Activated CD4-positive, alpha-beta T cell treated with anti-CD3 and anti-CD28 coated beads, Interleukin-2, amount 50 U/mL, for 1 hour (primary cell): ENCODE measurements at regions not wholly inside any gene's neighbourhood (a gene's known extent, or its start where the extent isn't known, plus 50 kb on each side); places are given as distances from the start of the nearest gene placed in this dataset.

ENCODE experiments used
- DNase-seq: peaks from one replicate; pipeline ENCODE4 v3.0.0-alpha.2; 2020

DNA sequence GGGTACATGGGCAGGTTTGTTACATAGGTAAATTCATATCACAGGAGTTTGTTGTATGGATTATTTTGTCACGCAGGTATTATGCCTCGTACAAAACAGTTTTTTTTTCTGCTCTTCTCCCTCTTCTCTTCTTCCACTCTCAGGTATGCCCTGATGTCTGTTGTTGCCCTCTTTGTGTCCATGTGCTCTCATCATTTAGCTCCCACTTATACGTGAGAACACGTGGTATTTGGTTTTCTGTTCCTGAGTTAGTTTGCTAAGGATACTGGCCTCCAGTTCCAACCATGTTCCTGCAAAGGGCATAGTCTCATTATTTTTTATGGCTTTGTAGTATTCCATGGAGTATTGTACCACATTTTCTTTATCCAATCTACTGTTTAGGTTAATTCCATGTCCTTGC lies 65.7 kb downstream of the UNC5CL start:
- no peak for DNase-seq

GRCh38 chr6:40972814-40973213 lies 66.2 kb downstream of the UNC5CL start:
- no peak for DNase-seq

- DNase-seq, result no peak
Measured at GRCh38 chr6:40972190-40972589, 66.8 kb downstream of the UNC5CL start.

- no peak for DNase-seq
Measured at GRCh38 chr6:40968620-40969164, 70.3 kb downstream of the UNC5CL start.

- no peak for DNase-seq
Measured at GRCh38 chr6:40966860-40967259, 72.2 kb downstream of the UNC5CL start.

GRCh38 chr6:40965046-40965445 lies 74.0 kb downstream of the UNC5CL start:
- DNase-seq, result no peak

GRCh38 chr6:40963019-40963418 lies 76.0 kb downstream of the UNC5CL start:
- no peak for DNase-seq

- no peak for DNase-seq
Measured at GRCh38 chr6:40962241-40962640, 76.8 kb downstream of the UNC5CL start.

GRCh38 chr6:40961831-40962230 lies 77.2 kb downstream of the UNC5CL start:
- no peak for DNase-seq

DNA sequence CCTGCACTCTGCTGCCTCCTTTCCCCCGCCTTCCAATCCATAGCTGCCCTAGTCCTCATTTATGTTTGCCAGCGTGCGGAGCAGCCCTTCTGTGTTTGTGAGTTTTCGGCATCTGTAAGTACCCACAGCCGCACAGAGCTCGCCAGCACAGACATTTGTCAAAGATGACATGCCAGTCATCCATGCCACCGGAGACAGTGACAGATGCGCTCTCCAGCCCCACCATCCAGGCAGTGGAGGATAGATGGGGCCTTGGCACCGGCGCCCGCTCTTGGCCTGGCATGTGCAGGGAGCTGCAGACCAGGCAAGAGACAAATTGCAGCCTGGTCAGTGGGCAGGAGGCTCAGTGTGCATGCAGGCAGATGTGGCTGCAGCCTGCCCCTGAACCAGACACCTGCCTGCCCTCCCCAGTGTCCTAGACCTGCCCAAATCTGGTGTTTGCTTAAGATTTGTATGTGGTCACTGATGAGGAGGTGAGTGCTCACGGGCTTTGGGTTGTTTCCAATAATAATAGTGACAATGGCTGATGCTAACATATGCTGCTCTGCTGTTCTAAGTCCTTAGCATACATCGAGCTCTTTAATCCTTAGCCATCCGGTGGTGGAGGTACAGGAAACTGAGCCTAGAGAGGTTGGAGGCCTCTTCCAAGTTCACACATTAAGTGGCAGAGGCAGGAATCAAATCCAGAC lies 78.1 kb downstream of the UNC5CL start:
- DNase-seq, result no peak

DNA sequence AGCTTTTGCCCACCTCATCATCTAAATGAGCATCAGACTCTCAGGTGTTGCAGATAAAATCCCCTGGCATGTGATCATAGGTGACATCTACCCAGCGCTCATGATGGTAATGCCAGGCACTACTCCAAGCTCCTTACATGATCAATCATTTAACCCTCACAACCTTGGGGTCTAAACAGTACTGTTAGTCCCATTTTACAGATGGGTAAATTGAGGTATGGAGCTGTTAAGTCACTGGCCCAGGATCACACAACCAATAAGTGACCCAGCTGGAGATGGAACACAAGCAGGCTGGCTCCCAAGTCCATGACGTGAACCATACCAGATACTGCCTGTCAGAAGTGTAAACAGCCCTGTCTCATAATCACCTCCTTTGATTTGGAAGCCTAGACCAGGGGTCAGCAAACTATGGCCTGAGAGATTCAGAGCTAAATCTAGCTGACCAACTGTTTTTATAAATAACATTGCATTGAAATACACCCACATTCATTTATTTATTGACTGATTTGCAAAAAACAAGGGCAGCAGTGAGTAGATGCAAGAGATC lies 79.2 kb downstream of the UNC5CL start:
- DNase-seq, result no peak

- DNase-seq, result no peak
Measured at GRCh38 chr6:40958738-40959137, 80.3 kb downstream of the UNC5CL start.

GRCh38 chr6:40957616-40958492 lies 81.2 kb downstream of the UNC5CL start:
- no peak for DNase-seq

GRCh38 chr6:40956936-40957335 lies 82.1 kb downstream of the UNC5CL start:
- no peak for DNase-seq

DNA sequence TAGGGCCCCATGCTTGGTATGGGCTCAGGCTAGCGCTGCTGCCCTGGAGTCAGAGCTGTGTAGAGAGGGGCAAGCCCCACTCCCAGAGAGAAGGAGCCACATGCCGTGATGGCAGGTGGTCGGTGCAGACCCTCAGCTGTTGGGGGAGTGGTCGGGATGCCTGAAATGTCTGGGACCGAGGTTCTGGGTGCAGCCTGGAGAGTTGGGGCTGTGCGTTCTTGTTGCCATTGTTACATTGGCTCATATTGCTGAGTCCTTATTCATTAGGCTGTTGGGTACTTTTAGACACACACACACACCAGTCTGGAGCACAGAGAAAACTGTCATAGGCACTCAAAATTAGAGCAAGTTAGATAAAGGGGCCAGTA lies 83.9 kb downstream of the UNC5CL start:
- no peak for DNase-seq

DNA sequence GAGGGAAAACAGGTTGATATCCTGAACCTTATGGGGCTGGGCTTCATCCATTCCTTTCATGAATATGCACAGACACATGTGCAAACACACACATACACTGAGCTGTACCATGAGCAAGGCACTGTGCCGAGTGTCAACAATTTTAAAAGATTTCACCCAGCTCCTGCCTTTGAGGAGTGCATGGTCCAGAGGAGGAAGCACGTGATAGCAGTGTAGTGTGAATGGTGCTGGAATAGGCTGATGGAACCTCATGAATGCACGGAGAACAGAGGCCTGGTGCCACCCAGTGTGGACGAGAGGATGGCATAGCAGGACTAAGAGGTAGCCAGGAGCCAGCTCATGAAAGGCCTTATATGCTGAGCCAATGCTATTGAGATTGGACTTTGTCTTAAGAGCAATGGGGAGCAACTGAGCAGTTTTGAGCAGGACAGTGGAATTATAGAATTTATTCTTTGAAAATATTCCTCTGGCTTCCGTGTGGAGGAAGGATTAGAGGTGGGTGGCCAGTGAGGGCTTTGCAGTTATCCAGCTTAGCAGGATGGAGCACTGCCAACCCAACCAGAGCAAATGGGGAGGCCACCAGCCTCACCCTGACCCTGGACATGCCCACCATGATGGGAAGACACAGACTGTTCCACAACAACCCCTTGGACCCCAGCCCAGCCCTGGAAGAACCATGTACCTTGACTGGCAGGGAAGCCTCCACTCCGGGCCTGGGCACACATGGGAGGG lies 84.4 kb downstream of the UNC5CL start:
- DNase-seq, result no peak

GRCh38 chr6:40953486-40953885 lies 85.5 kb downstream of the UNC5CL start:
- no peak for DNase-seq

DNA sequence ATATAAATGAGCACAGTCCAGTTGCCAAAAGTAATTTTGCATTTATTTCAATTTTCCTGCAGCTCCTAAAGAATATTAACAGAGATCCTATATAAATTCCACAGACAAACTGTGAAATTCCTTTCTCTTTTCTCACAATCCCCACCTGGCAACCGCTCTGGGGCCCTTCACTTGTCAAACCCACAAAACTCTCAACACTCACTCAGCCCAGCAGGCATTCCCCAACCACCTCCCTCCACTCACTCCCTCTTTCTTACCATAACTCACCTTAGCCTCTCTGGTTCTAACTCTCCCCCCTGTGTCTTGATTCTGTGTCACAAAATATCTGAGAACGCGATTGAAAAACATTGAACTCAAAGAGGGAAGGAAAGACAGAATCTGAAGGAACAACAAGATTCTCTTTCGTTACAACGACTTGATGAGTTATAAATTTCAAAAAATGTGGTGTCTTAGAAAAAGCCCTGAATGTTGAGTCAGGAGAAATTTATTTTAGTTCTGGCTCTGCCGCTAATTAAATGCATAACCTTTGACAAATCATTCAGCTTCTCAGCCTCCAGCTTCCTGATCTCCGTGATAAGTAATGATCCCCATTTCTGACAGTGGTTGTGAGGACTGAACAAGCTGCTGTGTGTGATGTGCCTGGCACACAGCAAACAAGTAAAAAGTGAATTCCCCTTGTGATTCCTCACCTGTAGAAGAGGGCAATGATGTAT lies 87.9 kb downstream of the UNC5CL start:
- DNase-seq, result no peak

- no peak for DNase-seq
Measured at GRCh38 chr6:40948570-40948969, 90.5 kb downstream of the UNC5CL start.

DNA sequence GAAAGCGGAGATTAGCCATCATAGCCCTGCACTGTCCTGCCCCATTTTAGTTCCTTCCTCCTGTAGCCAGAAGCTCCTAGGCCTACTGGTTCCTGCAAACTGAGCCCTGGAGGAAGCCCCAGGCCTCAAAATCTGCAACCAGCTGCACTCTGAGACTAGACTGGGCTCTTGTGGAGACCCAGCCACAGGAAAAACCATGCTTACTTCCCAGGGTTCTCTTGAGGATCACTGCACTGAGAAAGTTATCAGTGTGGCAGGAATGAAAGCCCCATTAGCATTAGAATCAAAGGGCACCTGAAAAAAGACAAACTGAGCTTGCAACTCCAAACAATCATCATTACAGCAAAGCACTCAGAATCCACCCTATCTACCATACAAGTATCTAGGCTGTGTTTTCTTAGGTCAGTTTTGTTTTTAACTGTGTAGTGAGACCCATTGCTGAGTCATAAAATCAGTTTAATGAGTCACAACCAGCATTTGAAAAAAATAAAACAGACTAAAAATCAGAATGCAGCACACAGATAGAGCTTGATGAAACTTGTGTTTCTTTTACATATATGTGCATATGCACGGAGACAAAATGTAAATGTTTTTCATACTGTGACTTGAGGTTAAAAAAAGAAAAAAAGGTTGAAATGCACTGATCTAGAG lies 91.0 kb downstream of the UNC5CL start:
- no peak for DNase-seq

DNA sequence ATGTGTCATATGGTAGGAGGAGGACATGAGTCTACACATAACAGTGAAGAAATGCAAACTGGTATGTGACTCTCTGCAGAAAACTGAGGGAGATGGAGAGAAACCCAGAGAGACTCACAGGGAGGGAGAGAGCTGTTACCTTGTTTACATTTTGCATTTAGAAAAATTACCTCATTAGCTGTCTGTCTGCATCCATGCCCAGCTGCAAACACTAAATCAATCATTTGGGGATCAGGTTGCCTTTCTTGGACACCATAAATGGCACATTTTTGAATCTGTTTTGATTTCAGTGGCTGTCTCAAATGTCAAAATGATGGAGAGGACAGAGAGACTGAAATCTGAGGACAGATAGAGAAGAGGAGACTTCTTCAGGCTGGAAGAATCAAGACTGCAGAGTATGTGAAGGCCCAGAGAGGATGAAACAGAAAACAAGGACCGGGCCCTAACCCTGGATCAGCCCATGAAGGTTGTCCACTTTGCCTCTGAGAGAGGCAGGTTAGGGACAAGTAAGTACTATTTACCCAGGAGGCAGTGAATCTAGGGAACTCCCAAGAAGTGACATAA lies 92.2 kb downstream of the UNC5CL start:
- DNase-seq, result no peak

GRCh38 chr6:40937491-40937890 lies 101.5 kb downstream of the UNC5CL start:
- no peak for DNase-seq
